Activated CD8-positive, alpha-beta T cell treated with anti-CD3 and anti-CD28 coated beads for 36 hours (primary cell): ENCODE measurements at regions not wholly inside any gene's neighbourhood (a gene's known extent, or its start where the extent isn't known, plus 50 kb on each side); places are given as distances from the start of the nearest gene placed in this dataset.
"Not testable (repeated sequence)": the region's sequence is repeated elsewhere in the genome, so short reads cannot be mapped to it uniquely, and the experiment has no call there.

ENCODE experiments used
- ATAC-seq: fragments of 200-7000 bp; cut with Tn5 transposase; one replicate; pipeline ENCODE4 v1.10.0; 2021; ENCODE audit warnings: mild to moderate bottlenecking, moderate library complexity
- CTCF ChIA-PET: fragments of 350-600 bp; sonication (Branson Sonifier 250); formaldehyde crosslinking; loops from one replicate; lab custom pipeline; 2021; ENCODE audit warnings: antibody characterized with exemption; lab: Charles Lee
- POLR2A ChIA-PET: fragments of 350-600 bp; sonication (Branson Sonifier 250); formaldehyde crosslinking; loops from one replicate; lab custom pipeline; 2021; ENCODE audit warnings: antibody characterized with exemption; lab: Charles Lee
- DNase-seq: peaks from one replicate; pipeline ENCODE4 v3.0.0-alpha.2; 2020
- H3K27ac Mint-ChIP-seq: one replicate; pipeline ENCODE4 v1.8.0; 2021; ENCODE audit warnings: mild to moderate bottlenecking, mixed read lengths
- H3K27me3 Mint-ChIP-seq: one replicate; pipeline ENCODE4 v1.8.0; 2021; ENCODE audit warnings: mixed read lengths
- H3K36me3 Mint-ChIP-seq: one replicate; pipeline ENCODE4 v1.8.0; 2021; ENCODE audit warnings: low read depth, mixed read lengths
- H3K4me1 Mint-ChIP-seq: one replicate; pipeline ENCODE4 v1.8.0; 2021; ENCODE audit warnings: low read depth, mixed read lengths
- H3K4me3 Mint-ChIP-seq: one replicate; pipeline ENCODE4 v1.8.0; 2021; ENCODE audit warnings: mild to moderate bottlenecking, moderate library complexity, mixed read lengths
- H3K9me3 Mint-ChIP-seq: one replicate; pipeline ENCODE4 v1.8.0; 2021; ENCODE audit warnings: mixed read lengths
- intact Hi-C: fragments of 100-400 bp; cut with micrococcal nuclease; formaldehyde crosslinking; loops from one replicate; pipeline ENCODE4 v1.10.0; 2022
- TF ChIP-seq, protein P1 (sequence below): fragments of 200-600 bp; IDR thresholded peaks from one replicate; pipeline ENCODE4 v1.8.0; 2022; ENCODE audit warnings: antibody characterized with exemption, mild to moderate bottlenecking

DNA sequence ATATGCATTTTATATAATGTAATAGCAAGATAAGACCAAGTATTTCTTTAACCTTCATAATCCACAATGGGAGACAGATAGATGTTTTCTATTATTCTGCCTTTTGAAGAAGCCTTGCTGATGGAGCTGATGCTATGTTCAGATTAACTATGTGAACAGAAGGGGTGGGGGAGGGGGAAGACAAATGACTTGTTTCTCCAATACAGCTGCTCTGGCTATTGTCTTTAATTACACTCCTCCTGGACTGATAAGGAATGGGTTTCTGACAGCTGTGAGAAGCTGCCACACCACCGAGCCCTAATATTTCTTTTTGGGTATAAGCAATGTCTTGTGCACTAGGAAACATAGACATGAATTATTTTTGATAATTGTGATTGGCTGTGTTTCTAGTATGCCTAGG is 62.0 kb downstream of the CAVIN4 start:
- no peak for DNase-seq
- Mint-ChIP-seq H3K36me3 (no peaks in the 10 kb centered on the region), H3K4me3 (no peak overlapping the region), H3K27ac (no peak overlapping the region), H3K9me3 (peaks cover 21% of the 10 kb centered on the region), H3K27me3 (peaks cover 15% of the 10 kb centered on the region), H3K4me1 (no peaks in the 10 kb centered on the region)
- no peak for ATAC-seq
- ChIA-PET CTCF (interaction anchor here (0.8 kb wide), 1 partner anchor 38 kb away, joined by 3 read pairs; no protein-coding TSS in a partner anchor), POLR2A (no interaction called here)
- intact Hi-C loops, result no loop called here
- TF ChIP-seq, protein P1, sequence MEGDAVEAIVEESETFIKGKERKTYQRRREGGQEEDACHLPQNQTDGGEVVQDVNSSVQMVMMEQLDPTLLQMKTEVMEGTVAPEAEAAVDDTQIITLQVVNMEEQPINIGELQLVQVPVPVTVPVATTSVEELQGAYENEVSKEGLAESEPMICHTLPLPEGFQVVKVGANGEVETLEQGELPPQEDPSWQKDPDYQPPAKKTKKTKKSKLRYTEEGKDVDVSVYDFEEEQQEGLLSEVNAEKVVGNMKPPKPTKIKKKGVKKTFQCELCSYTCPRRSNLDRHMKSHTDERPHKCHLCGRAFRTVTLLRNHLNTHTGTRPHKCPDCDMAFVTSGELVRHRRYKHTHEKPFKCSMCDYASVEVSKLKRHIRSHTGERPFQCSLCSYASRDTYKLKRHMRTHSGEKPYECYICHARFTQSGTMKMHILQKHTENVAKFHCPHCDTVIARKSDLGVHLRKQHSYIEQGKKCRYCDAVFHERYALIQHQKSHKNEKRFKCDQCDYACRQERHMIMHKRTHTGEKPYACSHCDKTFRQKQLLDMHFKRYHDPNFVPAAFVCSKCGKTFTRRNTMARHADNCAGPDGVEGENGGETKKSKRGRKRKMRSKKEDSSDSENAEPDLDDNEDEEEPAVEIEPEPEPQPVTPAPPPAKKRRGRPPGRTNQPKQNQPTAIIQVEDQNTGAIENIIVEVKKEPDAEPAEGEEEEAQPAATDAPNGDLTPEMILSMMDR, result no peak

DNA sequence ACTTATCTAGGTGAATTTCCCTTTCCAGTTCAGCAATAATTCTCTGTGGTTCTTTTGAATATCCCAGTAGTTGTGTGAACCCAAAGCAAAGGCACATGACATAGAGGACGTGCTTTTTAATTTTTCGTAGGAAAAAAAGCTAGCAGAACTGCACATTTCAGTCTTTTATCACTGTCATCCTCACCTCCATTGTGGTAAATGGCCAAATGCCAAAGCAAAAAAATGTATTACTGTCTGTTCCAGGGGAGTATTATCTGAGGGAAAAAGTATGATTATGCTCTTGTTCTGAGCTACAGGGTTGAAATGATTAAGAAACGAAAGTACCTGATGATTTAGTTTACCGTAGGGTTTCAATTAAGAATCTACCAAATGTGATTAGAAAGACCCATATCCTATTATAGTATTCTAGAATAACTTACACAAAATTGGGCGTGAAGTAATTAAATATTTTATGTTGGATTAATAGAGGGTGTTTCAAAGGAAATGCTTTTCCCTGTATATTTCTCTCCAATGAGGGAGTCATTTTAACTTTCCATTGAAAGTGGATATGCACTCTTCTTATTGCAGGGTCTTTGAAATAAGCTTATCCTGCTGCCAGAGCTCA is 62.7 kb downstream of the CAVIN4 start:
- H3K27me3 Mint-ChIP-seq, result peaks cover 12% of the 10 kb centered on the region
- ChIA-PET CTCF (interaction anchor here (0.8 kb wide), 1 partner anchor 39 kb away, joined by 3 read pairs; no protein-coding TSS in a partner anchor), POLR2A (no interaction called here)
- TF ChIP-seq, protein P1, result no peak
- H3K9me3 Mint-ChIP-seq, result peaks cover 17% of the 10 kb centered on the region
- H3K27ac Mint-ChIP-seq, result no peak overlapping the region
- H3K36me3 Mint-ChIP-seq, result no peaks in the 10 kb centered on the region
- H3K4me3 Mint-ChIP-seq, result no peak overlapping the region
- intact Hi-C loops, result no loop called here
- no peak for ATAC-seq
- DNase-seq, result no peak
- H3K4me1 Mint-ChIP-seq, result no peaks in the 10 kb centered on the region

DNA sequence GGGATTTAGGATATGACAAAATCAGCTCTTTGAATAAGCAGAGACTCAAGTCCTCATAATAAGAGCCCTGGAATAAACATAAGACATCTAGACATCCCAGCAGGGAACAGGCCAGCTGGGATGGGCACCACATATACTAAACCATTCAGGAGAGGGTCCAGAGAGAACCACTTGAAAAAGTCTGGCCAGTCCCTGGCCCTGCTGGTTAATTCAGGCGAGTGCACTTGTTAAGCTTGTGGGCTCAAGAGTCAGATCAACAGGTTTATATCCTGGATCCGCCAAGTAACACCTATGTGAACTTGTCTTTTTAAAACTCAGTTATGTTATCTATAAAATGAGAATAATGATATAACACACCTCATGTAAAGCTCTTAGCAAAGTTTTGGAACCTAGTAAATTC is 63.3 kb downstream of the CAVIN4 start:
- ChIA-PET POLR2A (no interaction called here), CTCF (no interaction called here)
- Mint-ChIP-seq H3K4me1 (no peaks in the 10 kb centered on the region), H3K4me3 (no peak overlapping the region), H3K9me3 (peaks cover 15% of the 10 kb centered on the region), H3K36me3 (no peaks in the 10 kb centered on the region), H3K27ac (no peak overlapping the region), H3K27me3 (peaks cover 12% of the 10 kb centered on the region)
- ATAC-seq, result no peak
- TF ChIP-seq, protein P1, result no peak
- intact Hi-C loops, result no loop called here
- no peak for DNase-seq

DNA sequence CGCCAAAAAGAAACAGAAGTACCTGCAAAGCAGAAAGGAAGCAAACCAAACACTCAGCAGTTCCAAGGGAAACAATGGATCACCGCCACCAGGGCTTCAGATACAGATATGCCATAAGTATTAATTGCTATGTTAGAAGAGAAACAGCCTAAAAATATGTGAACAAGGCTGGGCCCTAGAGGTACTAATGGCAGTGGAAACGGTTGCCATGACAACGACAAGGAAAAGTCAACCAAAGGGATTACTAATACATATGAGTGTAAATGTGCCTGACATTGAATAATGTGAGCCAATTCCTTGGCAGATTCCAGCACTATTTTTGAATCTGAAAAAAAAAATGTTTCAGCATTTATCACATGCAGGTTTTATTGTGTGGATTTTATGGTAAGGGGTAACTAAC is 75.0 kb downstream of the CAVIN4 start:
- Mint-ChIP-seq H3K27ac (no peak overlapping the region), H3K27me3 (peaks cover 4% of the 10 kb centered on the region), H3K4me1 (no peaks in the 10 kb centered on the region), H3K4me3 (no peak overlapping the region), H3K9me3 (peaks cover 17% of the 10 kb centered on the region), H3K36me3 (no peaks in the 10 kb centered on the region)
- TF ChIP-seq, protein P1, result no peak
- no peak for ATAC-seq
- CTCF ChIA-PET, result no interaction called here
- POLR2A ChIA-PET, result no interaction called here
- no peak for DNase-seq
- intact Hi-C loops, result no loop called here

DNA sequence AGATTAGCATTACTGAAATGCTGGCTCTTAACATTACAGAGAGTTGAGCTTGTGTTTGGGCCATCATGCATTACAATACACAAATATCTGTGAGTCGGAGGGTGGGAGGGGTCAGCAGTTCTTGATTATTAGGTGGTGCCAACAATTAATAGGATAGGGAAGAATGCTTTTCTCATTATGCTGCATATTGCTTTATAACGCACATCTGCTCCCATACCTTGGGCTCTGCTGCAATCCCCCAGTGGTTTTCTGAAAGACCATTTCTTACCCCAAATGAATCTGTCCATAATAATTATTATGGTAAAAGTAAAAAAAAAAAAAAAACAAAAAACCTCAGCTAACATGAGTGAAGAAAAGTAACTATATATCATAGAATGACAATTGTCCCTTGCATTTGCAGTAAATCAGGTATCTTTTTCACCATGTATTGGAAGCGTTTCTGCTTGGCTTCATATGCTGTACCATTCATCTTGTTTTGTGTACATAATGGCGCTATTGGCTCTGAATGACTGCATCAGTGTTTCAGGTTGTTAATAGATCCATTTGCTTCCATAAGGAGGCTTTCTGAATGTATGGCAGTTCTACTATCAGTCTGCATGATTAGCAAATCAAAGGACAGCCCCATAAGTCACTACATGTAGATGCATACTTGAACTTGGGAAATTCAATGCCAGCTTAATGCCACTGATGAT is 75.9 kb downstream of the CAVIN4 start:
- Mint-ChIP-seq H3K36me3 (no peaks in the 10 kb centered on the region), H3K9me3 (peaks cover 18% of the 10 kb centered on the region), H3K4me3 (no peak overlapping the region), H3K27me3 (peaks cover under 1% of the 10 kb centered on the region), H3K4me1 (no peaks in the 10 kb centered on the region), H3K27ac (no peak overlapping the region)
- ATAC-seq (no peak), DNase-seq (no peak)
- intact Hi-C loops, result no loop called here
- TF ChIP-seq, protein P1, result no peak
- ChIA-PET CTCF (no interaction called here), POLR2A (no interaction called here)

DNA sequence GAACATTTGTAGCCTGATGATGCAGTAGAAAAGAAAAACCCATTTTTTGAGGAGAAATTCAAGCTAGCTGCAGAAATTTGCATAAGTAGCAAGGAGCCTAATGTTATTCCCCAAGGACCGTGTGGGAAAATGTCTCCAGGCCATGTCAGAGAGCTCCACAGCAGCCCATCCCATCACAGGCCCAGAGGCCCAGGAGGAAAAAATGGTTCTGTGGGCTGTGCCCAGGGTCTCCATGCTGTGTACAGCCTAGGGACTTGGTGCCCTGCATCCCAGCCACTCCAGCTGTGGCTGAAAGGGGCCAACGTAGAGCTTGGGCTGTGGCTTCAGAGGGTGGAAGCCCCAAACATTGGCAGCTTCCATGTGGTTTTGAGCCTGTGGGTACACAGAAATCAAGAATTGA is 79.0 kb downstream of the CAVIN4 start:
- H3K4me3 Mint-ChIP-seq, ATAC-seq, DNase-seq, H3K4me1 Mint-ChIP-seq, POLR2A ChIA-PET, CTCF ChIA-PET, intact Hi-C loops, H3K36me3 Mint-ChIP-seq, H3K27me3 Mint-ChIP-seq, H3K27ac Mint-ChIP-seq: not testable (repeated sequence)
- H3K9me3 Mint-ChIP-seq, result peaks cover 18% of the 10 kb centered on the region
